ENCODE measurements at regions not wholly inside any gene's neighbourhood (a gene's known extent, or its start where the extent isn't known, plus 50 kb on each side); places are given as distances from the start of the nearest gene placed in this dataset.

DNA sequence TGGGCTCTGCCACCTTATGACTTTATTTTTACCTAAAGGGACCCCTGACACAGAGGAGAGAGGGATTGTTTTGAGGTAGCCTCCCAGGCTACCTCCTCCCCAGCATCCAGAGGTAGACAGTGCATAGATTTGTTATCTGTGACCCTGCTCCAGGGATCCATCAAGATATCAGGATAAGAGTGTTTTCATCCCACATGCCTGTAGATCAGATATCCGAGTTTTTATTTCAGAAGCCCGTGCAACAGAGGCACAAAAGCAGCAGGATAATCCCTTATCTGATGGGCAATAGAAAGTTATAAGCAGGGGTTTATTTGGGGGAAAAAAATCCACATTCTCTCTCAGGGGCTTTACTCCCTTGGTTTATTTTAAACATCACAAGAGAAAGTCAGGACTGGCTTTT, 117.0 kb upstream of the RPH3A start (continued):
- TF ChIP-seq SP1 (CRISPR knock-in tag; conservative IDR thresholded peaks at IDR 0.05) = no peak
- TF ChIP-seq, protein P1, sequence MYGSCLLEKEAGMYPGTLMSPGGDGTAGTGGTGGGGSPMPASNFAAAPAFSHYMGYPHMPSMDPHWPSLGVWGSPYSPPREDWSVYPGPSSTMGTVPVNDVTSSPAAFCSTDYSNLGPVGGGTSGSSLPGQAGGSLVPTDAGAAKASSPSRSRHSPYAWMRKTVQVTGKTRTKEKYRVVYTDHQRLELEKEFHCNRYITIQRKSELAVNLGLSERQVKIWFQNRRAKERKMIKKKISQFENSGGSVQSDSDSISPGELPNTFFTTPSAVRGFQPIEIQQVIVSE (CRISPR knock-in tag; IDR thresholded peaks at IDR 0.05; ENCODE audit: borderline replicate concordance) = no peak

DNA sequence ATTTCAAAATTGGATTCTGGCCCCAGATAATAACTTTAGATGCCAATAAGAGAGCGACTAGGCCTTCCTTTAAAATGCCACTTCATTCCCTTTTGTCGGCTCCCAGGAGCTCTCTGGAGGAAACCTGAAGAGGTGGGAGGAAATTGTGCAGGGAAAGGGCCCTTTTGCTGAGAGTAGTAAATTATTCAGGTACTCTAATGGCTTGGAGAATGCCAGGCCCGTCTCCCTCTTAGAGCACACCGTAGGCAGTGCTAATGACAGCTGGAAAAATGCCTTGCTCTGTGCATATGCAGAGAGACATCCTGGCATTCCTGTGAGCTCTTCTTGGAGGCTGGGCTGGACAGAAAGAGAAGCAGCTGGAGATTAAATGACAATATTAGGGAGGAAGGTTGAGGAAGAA, 115.0 kb upstream of the RPH3A start:
- TF ChIP-seq, protein P2, sequence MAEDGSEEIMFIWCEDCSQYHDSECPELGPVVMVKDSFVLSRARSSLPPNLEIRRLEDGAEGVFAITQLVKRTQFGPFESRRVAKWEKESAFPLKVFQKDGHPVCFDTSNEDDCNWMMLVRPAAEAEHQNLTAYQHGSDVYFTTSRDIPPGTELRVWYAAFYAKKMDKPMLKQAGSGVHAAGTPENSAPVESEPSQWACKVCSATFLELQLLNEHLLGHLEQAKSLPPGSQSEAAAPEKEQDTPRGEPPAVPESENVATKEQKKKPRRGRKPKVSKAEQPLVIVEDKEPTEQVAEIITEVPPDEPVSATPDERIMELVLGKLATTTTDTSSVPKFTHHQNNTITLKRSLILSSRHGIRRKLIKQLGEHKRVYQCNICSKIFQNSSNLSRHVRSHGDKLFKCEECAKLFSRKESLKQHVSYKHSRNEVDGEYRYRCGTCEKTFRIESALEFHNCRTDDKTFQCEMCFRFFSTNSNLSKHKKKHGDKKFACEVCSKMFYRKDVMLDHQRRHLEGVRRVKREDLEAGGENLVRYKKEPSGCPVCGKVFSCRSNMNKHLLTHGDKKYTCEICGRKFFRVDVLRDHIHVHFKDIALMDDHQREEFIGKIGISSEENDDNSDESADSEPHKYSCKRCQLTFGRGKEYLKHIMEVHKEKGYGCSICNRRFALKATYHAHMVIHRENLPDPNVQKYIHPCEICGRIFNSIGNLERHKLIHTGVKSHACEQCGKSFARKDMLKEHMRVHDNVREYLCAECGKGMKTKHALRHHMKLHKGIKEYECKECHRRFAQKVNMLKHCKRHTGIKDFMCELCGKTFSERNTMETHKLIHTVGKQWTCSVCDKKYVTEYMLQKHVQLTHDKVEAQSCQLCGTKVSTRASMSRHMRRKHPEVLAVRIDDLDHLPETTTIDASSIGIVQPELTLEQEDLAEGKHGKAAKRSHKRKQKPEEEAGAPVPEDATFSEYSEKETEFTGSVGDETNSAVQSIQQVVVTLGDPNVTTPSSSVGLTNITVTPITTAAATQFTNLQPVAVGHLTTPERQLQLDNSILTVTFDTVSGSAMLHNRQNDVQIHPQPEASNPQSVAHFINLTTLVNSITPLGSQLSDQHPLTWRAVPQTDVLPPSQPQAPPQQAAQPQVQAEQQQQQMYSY (CRISPR knock-in tag; IDR thresholded peaks at IDR 0.05) = no peak
- TF ChIP-seq ESRRA (CRISPR knock-in tag; IDR thresholded peaks at IDR 0.05; ENCODE audit: borderline replicate concordance) (no peak), NR2C2 (CRISPR knock-in tag; IDR thresholded peaks at IDR 0.05) (no peak), IRF2 (CRISPR knock-in tag; IDR thresholded peaks at IDR 0.05; ENCODE audit: borderline replicate concordance, low read depth) (no peak), FOXK1 (CRISPR knock-in tag; IDR thresholded peaks at IDR 0.05) (no peak), MXD4 (CRISPR knock-in tag; IDR thresholded peaks at IDR 0.05; ENCODE audit: borderline replicate concordance) (no peak)
- Mint-ChIP-seq H3K36me3 (no peaks in the 10 kb centered on the region), H3K27ac (no peak overlapping the region), H3K27me3 (ENCODE audit: low read depth) (peaks cover 9% of the 10 kb centered on the region; the same call in 1 of the 2 replicates), H3K4me3 (no peak overlapping the region), H3K9me3 (no peaks in the 10 kb centered on the region), H3K4me1 (peaks cover 12% of the 10 kb centered on the region)
- ATAC-seq (peak; percentile 73), DNase-seq (ENCODE audit: low spot score) (peak; percentile 16)
- POLR2A ChIA-PET = no interaction called here
- CTCF ChIA-PET = interaction anchor here (0.9 kb wide), 1 partner anchor 139 kb away, joined by 3 read pairs; no protein-coding TSS in a partner anchor

DNA sequence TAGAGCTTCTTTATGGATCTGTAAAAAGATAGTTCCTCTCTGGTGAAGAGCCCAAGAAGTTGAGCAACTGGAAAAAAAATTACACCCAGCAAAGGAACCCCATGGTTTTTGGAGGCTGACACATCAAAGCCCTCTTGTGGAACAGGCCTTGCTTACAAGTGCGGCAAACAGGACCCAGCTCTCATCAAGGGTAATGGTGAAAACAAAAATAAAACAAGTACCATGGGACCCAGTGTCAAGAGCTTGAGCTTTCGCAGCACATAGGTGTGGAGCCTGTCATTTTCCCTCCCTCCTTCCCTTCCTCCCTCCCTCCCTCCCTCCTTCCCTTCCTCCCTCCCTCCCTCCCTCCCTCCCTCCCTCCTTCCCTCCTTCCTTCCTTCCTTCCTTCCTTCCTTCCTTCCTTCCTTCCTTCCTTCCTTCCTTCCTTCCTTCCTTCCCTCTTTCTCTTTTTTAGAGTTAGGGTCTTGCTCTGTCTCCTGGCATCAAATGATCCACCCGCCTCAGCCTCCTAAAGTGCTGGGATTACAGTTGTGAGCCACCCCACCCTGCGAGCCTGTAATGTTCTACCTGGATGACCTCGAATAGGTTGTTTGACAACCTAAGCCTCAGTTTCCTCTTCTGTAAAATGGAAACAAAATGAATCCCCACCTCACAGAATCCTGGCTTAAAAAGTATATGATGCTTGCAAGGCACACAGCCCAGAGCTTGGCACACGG, 114.3 kb upstream of the RPH3A start:
- DNase-seq (ENCODE audit: low spot score) = no peak
- Mint-ChIP-seq H3K27ac (no peak overlapping the region), H3K27me3 (ENCODE audit: low read depth) (peaks cover 9% of the 10 kb centered on the region; the same call in 1 of the 2 replicates), H3K9me3 (no peaks in the 10 kb centered on the region), H3K4me3 (no peak overlapping the region), H3K36me3 (no peaks in the 10 kb centered on the region), H3K4me1 (peaks cover 12% of the 10 kb centered on the region)
- ChIA-PET CTCF (interaction anchor here (0.9 kb wide), 1 partner anchor 139 kb away, joined by 3 read pairs; no protein-coding TSS in a partner anchor), POLR2A (no interaction called here)
- no peak for ATAC-seq
- TF ChIP-seq, protein P3, sequence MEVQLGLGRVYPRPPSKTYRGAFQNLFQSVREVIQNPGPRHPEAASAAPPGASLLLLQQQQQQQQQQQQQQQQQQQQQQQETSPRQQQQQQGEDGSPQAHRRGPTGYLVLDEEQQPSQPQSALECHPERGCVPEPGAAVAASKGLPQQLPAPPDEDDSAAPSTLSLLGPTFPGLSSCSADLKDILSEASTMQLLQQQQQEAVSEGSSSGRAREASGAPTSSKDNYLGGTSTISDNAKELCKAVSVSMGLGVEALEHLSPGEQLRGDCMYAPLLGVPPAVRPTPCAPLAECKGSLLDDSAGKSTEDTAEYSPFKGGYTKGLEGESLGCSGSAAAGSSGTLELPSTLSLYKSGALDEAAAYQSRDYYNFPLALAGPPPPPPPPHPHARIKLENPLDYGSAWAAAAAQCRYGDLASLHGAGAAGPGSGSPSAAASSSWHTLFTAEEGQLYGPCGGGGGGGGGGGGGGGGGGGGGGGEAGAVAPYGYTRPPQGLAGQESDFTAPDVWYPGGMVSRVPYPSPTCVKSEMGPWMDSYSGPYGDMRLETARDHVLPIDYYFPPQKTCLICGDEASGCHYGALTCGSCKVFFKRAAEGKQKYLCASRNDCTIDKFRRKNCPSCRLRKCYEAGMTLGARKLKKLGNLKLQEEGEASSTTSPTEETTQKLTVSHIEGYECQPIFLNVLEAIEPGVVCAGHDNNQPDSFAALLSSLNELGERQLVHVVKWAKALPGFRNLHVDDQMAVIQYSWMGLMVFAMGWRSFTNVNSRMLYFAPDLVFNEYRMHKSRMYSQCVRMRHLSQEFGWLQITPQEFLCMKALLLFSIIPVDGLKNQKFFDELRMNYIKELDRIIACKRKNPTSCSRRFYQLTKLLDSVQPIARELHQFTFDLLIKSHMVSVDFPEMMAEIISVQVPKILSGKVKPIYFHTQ (CRISPR knock-in tag; IDR thresholded peaks at IDR 0.05) = no peak
- TF ChIP-seq, protein P4, sequence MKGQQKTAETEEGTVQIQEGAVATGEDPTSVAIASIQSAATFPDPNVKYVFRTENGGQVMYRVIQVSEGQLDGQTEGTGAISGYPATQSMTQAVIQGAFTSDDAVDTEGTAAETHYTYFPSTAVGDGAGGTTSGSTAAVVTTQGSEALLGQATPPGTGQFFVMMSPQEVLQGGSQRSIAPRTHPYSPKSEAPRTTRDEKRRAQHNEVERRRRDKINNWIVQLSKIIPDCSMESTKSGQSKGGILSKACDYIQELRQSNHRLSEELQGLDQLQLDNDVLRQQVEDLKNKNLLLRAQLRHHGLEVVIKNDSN (CRISPR knock-in tag; IDR thresholded peaks at IDR 0.05) = no peak
- TF ChIP-seq RORB (CRISPR knock-in tag; IDR thresholded peaks at IDR 0.05) = no peak
- no peak for TF ChIP-seq FOXK1 (CRISPR knock-in tag; IDR thresholded peaks at IDR 0.05)
- no peak for TF ChIP-seq NFYB (CRISPR knock-in tag; conservative IDR thresholded peaks at IDR 0.05; ENCODE audit: low read depth)
- no peak for TF ChIP-seq HMGA2 (CRISPR knock-in tag; IDR thresholded peaks at IDR 0.05)
